Memory B cell (primary cell): ENCODE measurements at regions not wholly inside any gene's neighbourhood (a gene's known extent, or its start where the extent isn't known, plus 50 kb on each side); places are given as distances from the start of the nearest gene placed in this dataset.
A peak's percentile ranks its signal among the peaks of the same experiment; 100 is the strongest.
"Not testable (repeated sequence)": the region's sequence is repeated elsewhere in the genome, so short reads cannot be mapped to it uniquely, and the experiment has no call there.

Experiments used
- ATAC-seq: fragments of 150-1000 bp; cut with Tn5 transposase; 2 replicates; pipeline ENCODE4 v1.10.0; 2021; ENCODE audit warnings: low read depth, mild to moderate bottlenecking, moderate library complexity
- DNase-seq, 2 donors: peaks; one replicate each; pipeline ENCODE4 v3.0.0; 2022; ENCODE audit warnings: low spot score in 2 of 2
- H3K27ac Mint-ChIP-seq: one replicate; pipeline ENCODE4 v1.8.0; 2022; ENCODE audit warnings: mild to moderate bottlenecking, moderate library complexity, mixed read lengths
- H3K27me3 Mint-ChIP-seq: one replicate; pipeline ENCODE4 v1.8.0; 2022; ENCODE audit warnings: mixed read lengths
- H3K36me3 Mint-ChIP-seq: one replicate; pipeline ENCODE4 v1.8.0; 2022; ENCODE audit warnings: mild to moderate bottlenecking, mixed read lengths
- H3K4me1 Mint-ChIP-seq: one replicate; pipeline ENCODE4 v1.8.0; 2022; ENCODE audit warnings: mixed read lengths
- H3K4me3 Mint-ChIP-seq: one replicate; pipeline ENCODE4 v1.8.0; 2022; ENCODE audit warnings: mild to moderate bottlenecking, moderate library complexity, mixed read lengths
- H3K9me3 Mint-ChIP-seq: one replicate; pipeline ENCODE4 v1.8.0; 2022; ENCODE audit warnings: mixed read lengths

DNA sequence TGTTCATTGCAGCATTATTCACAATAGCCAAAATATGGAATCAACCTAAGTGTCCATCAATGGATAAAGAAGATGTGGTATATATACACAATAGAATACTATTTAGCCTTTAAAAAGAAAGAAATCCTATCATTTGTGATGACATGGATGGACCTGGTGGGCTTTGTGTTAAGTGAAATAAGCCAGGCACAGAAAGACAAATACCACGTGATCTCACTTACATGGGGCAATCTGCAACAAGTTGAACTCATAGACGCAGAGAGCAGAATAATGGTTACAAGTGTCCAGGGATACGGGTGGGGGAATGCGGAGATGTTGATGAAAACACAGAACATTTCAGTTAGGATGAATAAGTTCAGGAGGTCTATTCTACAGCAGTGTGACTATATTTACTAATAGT is 66.4 kb upstream of the ALDH1B1 start:
- Mint-ChIP-seq H3K4me1 (no peaks in the 10 kb centered on the region), H3K27me3 (peaks cover 6% of the 10 kb centered on the region), H3K27ac (no peak overlapping the region), H3K36me3 (no peaks in the 10 kb centered on the region), H3K9me3 (peaks cover 2% of the 10 kb centered on the region), H3K4me3 (no peak overlapping the region)
- DNase-seq (no peak), ATAC-seq (no peak)

DNA sequence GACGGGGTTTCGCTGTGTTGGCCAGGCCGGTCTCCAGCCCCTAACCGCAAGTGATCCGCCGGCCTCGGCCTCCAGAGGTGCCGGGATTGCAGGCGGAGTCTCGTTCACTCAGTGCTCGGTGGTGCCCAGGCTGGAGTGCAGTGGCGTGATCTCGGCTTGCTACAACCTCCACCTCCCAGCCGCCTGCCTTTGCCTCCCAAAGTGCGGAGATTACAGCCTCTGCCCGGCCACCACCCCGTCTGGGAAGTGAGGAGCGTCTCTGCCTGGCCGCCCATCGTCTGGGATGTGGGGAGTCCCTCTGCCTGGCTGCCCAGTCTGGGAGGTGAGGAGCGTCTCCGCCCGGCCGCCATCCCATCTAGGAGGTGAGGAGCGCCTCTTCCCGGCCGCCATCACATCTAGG is 68.3 kb upstream of the ALDH1B1 start:
- not testable (repeated sequence) for H3K36me3 Mint-ChIP-seq, H3K27ac Mint-ChIP-seq, DNase-seq, H3K27me3 Mint-ChIP-seq, ATAC-seq, H3K9me3 Mint-ChIP-seq, H3K4me1 Mint-ChIP-seq, H3K4me3 Mint-ChIP-seq

DNA sequence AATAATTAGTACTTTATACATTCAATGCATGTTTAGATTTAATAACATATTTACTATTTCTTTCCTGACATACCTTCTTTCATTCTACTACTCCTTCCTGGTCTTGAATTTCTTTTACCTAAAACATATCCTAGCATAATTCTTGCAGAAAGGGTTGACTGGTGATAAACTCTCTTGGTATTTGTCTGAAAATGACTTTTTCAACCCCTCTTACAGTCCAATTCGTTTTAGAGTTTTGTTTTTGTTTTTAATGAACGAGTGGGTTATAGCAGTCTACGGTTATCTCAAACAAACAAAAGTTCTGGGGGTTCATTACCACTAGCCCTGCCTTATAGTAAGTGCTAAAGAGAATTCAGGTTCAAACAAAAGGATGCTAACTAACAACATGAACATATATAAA is 69.6 kb upstream of the ALDH1B1 start:
- H3K36me3 Mint-ChIP-seq, result no peaks in the 10 kb centered on the region
- no peak for ATAC-seq
- H3K4me1 Mint-ChIP-seq, result peaks cover 9% of the 10 kb centered on the region
- no peak for DNase-seq
- peaks cover 2% of the 10 kb centered on the region for H3K9me3 Mint-ChIP-seq
- H3K27ac Mint-ChIP-seq, result no peak overlapping the region
- H3K27me3 Mint-ChIP-seq, result peaks cover 6% of the 10 kb centered on the region
- no peak overlapping the region for H3K4me3 Mint-ChIP-seq

DNA sequence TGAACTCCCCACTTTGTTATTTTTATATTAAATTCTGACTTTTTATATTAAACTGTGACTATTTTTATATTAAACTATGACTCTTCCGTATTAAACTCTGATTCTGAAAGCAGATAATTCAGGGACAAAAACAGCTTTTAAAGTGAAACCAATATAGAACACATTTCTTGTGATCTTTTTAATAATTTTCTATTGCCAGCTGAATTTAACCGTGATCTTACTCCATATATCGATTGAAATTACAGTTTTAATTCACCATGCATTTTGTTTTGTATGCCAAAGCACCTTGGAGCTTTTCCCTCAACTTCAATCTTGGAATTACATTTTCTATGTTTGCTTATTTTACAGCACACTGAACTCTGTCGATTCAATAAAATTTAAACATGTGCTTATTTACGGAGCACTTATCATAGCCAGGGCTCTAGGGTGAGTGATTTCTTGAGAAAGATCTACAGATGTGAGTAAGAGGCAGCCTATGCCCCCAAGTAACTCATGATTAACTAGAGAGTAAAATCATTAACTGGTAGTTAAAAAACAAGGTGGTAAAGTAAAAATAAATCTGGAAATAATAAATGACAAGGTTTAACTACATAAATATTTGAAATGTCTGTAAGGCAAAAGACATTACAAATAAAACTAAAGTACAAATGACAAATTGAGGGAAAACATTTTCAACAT is 72.9 kb upstream of the ALDH1B1 start:
- Mint-ChIP-seq H3K27ac (no peak overlapping the region), H3K36me3 (no peaks in the 10 kb centered on the region), H3K4me1 (peaks cover 9% of the 10 kb centered on the region), H3K4me3 (no peak overlapping the region), H3K9me3 (peaks cover 2% of the 10 kb centered on the region), H3K27me3 (peaks cover 2% of the 10 kb centered on the region)
- DNase-seq (no peak), ATAC-seq (no peak)

DNA sequence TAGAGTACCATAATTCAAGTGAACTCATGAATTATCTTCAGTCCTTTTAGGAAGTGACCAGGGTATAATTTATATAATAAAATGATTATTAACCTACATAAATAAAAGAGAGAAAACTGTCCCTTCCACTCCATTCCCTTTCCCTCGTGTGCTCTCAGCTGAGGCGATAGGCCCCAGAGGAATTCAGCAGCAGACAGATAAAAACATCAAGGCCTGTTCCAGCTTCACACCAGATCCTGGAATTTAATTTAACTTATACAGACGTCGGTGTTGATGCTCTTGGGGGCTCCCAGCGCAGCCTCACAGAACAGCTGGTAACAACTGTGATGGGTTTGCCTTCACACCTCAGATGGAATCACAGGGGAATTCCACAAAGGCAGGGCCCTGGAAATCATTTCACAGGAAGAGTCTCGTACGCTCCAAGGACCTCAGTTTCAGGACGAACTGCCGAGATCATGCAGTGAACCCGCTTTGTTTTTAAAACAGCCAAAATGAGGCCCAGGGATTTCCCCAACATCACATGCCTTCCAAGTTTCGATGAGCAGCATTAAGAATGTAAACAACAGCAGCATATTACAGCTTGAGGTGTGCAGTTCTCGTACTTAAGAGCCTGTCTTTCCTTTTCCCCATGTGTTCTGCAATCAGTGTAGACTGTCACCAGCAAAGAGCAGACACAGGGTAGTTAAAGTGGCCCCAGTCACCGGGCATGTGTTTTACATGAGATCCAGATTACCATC is 73.6 kb upstream of the ALDH1B1 start:
- peak overlapping the region; percentile 81 for H3K27ac Mint-ChIP-seq
- DNase-seq (peak; percentile 14 to 18), ATAC-seq (peak; percentile 87)
- peaks cover 11% of the 10 kb centered on the region for H3K4me1 Mint-ChIP-seq
- peaks cover 2% of the 10 kb centered on the region for H3K9me3 Mint-ChIP-seq
- peaks cover 5% of the 10 kb centered on the region for H3K27me3 Mint-ChIP-seq
- peaks cover 3% of the 10 kb centered on the region for H3K36me3 Mint-ChIP-seq
- H3K4me3 Mint-ChIP-seq, result no peak overlapping the region

DNA sequence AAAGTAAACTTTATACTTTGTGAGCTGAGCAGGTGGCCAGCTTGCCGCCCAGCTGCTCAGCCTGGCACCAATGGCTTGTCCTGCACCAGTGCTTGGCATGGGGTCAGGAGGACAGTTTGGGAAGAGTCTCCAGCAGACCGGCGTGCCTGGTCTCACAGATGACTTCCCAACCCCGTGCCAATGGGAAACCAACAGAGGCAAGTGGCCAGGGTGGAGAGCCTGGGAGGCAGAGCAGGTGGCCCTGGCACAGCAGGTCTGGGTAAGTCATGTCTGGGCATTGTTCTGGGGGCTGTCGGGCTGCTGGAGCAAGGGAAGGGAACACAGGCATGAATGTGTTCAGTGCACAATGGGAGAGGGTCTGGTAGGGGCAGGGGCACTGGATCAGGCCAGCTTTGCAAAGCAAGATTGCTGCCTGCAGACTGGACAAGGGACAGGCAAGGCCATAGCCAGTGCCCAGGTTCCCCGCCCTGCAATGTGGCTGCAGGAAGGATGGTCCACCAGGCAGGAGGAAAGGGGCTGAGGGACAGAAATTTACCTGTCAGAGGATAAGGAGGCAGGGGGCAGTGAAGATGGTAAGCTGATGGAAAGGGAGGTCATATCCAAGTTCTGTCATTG is 76.2 kb upstream of the ALDH1B1 start:
- ATAC-seq (no peak), DNase-seq (no peak)
- no peak overlapping the region for H3K4me3 Mint-ChIP-seq
- H3K27me3 Mint-ChIP-seq, result peaks cover 15% of the 10 kb centered on the region
- H3K27ac Mint-ChIP-seq, result no peak overlapping the region
- peaks cover 11% of the 10 kb centered on the region for H3K4me1 Mint-ChIP-seq
- no peaks in the 10 kb centered on the region for H3K9me3 Mint-ChIP-seq
- peaks cover 3% of the 10 kb centered on the region for H3K36me3 Mint-ChIP-seq

DNA sequence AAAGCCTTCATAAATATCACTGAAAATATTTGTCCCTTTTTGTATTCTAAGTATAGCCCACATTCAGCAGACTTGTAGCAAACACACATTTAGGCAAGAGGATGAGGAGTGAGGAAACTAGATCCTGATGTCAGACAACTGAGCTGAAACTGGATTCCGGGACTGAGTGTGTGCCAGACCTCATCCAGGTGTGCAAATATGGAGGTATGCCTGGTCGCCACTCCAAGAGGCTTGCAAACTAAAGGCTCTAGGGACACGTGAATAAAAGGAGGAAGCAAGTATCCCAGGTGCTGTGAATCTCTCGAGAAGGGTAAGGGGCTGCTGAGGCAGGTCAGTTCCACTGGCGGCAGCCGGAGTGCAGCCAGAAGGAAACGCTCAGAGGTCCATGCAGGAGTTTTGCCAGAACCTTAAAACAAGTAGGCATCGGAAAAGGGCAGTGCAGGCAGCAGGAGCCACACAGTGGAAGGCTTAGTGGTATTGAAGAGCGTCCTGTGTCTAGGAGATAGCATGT is 77.4 kb upstream of the ALDH1B1 start:
- no peak for ATAC-seq

DNA sequence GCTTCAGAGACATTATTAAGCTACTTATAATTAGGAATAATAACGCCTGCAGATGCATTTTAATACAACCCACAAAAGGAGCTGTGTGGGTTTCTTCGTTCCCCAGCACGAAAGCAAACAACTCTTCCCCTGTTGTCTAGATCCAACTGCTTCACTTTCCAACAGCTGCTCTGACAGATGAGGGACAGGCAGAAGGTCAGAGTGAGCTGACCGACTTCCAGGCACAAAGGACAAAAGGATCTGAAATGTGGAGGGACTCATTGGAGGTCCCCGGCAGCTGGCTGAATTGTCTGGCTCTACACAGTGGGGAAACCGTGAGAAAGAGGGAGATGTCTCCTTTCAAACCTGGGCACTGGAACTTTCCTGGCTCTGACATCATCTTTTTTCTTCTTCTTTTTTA is 79.1 kb upstream of the ALDH1B1 start:
- H3K27me3 Mint-ChIP-seq, result peaks cover 17% of the 10 kb centered on the region
- ATAC-seq (no peak), DNase-seq (no peak)
- H3K4me1 Mint-ChIP-seq, result peaks cover 6% of the 10 kb centered on the region
- H3K36me3 Mint-ChIP-seq, result peaks cover 3% of the 10 kb centered on the region
- no peak overlapping the region for H3K27ac Mint-ChIP-seq
- H3K9me3 Mint-ChIP-seq, result no peaks in the 10 kb centered on the region
- no peak overlapping the region for H3K4me3 Mint-ChIP-seq

More for the DNA sequence above, 77.4 kb upstream of the ALDH1B1 start:
- peaks cover 3% of the 10 kb centered on the region for H3K36me3 Mint-ChIP-seq
- peaks cover 13% of the 10 kb centered on the region for H3K4me1 Mint-ChIP-seq
- H3K4me3 Mint-ChIP-seq, result no peak overlapping the region
- H3K9me3 Mint-ChIP-seq, result no peaks in the 10 kb centered on the region
- H3K27me3 Mint-ChIP-seq, result peaks cover 15% of the 10 kb centered on the region
- DNase-seq, result no peak
- no peak overlapping the region for H3K27ac Mint-ChIP-seq

DNA sequence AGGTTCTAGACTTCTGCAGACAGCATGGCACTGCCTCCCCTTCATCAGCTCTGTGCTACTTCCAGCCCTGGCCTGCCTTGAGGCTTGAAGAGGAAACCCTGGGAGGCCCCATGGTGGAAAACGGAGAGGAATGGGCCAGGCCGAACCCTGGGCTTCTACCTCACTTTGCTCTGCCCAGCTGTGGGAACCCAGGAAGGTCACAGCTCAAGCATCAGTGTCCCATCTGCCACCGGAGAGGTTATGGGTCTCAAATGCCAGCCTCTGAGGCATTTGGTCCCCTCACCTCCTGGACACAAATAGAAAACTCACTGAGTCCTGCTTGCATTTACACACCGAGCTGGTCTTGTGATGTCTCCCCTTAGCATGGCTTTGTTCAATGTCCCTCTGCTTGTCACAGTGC is 80.1 kb upstream of the ALDH1B1 start:
- H3K4me3 Mint-ChIP-seq, result no peak overlapping the region
- peaks cover 17% of the 10 kb centered on the region for H3K27me3 Mint-ChIP-seq
- peaks cover 5% of the 10 kb centered on the region for H3K4me1 Mint-ChIP-seq
- no peak overlapping the region for H3K27ac Mint-ChIP-seq
- ATAC-seq (no peak), DNase-seq (no peak)
- peaks cover 3% of the 10 kb centered on the region for H3K36me3 Mint-ChIP-seq
- no peaks in the 10 kb centered on the region for H3K9me3 Mint-ChIP-seq

DNA sequence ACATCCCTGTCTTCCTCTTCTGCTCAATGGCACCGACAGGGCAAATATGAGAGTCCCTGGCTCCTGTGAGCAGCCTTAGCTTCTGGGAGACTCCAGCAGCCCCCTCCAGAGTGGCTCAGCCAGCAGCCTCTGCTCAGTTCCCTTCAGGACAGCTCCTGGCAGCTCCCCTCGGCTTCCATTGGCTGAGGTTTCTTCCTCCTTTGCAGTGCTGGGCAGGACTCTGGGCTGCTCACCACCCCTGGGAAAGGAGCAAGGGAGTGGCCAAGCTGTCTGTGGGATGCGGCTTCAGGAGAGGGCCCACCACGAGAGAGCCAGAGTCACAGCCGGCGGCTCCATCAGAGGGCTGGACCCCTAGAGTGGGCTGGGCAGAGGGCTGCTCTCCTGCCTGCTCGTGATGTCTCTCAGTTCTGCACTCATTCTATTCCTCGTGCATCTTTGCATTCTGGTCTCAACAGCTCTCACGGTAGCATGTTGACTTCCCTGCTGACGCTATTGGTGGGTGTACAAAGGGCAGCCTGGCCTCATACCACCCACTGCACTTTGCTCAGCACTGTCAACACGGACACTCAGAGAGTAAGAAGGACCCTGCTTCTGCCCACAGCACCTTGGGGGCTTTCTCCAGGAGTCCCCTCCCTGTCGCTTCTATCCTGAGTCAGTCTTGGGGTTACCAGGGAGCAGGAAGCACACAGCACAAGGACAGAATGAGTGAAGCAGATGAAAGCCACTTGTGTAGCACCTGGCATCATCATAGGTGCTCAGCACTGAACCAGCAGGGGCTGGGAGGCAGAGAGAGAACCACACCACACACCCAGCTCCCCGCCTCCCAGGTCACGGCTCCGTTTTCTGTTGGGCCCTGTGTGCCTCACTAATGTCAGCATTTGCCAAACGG is 80.9 kb upstream of the ALDH1B1 start:
- H3K36me3 Mint-ChIP-seq, result peaks cover 3% of the 10 kb centered on the region
- no peak overlapping the region for H3K4me3 Mint-ChIP-seq
- ATAC-seq, result no peak
- H3K9me3 Mint-ChIP-seq, result no peaks in the 10 kb centered on the region
- peaks cover 17% of the 10 kb centered on the region for H3K27me3 Mint-ChIP-seq
- peaks cover 5% of the 10 kb centered on the region for H3K4me1 Mint-ChIP-seq
- H3K27ac Mint-ChIP-seq, result no peak overlapping the region
- no peak for DNase-seq

DNA sequence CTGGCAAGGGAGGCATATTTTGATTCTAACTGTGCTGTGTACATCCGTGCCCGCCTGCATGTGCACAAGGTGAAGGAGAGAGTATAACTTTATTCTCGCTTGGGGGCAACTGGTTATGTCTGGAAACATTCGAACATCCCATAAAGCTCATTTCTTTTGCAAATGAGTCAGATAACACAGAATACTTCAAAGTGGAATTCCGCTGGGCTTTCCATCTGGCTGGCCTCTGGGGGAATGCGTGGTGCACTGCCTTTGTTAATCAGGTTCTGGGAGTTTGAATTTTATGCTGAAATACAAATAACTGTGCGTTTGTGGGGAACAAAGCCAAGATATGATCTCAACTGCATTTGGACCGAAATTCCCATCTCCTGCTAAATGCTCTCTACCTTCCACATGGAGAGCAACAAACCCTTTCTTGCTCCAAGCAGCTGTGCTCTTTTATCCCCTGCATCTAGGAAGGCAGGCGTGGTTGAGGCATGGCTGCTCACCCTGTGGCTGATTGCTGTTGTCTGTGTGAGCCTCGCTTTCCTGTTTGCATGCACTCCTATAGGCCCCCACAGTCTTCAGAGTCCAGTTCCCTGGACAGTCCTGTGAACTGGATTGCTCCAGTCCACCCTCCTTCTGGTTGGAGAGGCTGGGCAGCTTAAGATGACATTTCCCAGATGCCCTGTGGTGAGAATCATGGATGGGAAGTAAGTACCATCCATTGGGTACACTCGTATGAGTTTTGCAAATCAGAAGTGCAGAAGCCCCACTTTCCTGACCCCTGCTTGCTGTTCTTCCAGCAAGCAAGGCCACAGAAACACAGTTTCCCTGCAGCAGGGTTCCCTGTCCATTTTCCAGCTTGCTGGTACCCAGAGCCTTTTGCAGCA is 82.9 kb upstream of the ALDH1B1 start:
- Mint-ChIP-seq H3K36me3 (peaks cover 2% of the 10 kb centered on the region), H3K4me1 (peaks cover 4% of the 10 kb centered on the region), H3K9me3 (no peaks in the 10 kb centered on the region), H3K4me3 (no peak overlapping the region), H3K27me3 (peaks cover 19% of the 10 kb centered on the region), H3K27ac (no peak overlapping the region)
- DNase-seq, result no peak
- ATAC-seq, result no peak

DNA sequence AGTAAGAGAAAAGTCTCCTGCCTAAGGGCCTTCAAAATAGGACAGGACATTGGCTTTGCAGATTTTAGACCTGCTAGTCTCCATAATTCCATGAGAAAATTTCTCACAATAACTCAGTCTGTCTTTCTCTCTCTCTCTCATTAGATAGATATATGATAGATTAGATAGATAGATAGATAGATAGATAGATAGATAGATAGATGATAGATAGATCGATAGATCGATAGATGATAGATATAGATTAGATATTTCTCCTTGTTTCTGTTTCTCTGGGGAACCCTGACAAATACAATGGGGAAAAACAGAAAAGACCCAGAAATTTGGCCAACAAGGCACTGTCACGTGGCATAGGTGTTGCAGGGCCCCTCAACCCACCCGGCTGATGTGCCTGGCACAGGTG is 84.4 kb upstream of the ALDH1B1 start:
- Mint-ChIP-seq H3K36me3 (no peaks in the 10 kb centered on the region), H3K27me3 (peaks cover 13% of the 10 kb centered on the region), H3K4me3 (no peak overlapping the region), H3K4me1 (peaks cover 2% of the 10 kb centered on the region), H3K27ac (no peak overlapping the region), H3K9me3 (no peaks in the 10 kb centered on the region)
- ATAC-seq, result no peak
- DNase-seq, result no peak

DNA sequence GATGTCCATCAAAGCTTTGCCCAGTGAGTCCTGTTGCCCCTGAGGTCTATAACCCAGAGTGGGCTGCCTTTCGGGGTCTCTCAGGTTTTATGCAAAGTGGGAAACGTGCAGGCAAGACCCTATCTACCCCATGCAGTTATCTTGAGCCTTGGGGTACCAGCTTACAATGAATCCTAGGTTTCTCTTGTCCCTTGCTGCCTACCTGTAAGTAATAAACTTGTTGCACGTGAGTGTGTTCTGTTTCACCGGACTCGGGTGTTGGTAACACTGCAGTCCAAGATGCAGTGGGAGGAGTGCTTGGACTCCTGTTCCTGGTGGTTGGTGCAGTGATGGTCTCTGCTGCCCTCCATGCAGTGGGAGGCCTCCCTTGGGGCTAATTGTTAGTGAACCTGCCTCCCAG is 85.6 kb upstream of the ALDH1B1 start:
- Mint-ChIP-seq H3K9me3 (no peaks in the 10 kb centered on the region), H3K4me1 (peaks cover 2% of the 10 kb centered on the region), H3K36me3 (no peaks in the 10 kb centered on the region), H3K27me3 (peaks cover 10% of the 10 kb centered on the region), H3K27ac (no peak overlapping the region), H3K4me3 (no peak overlapping the region)
- DNase-seq, result no peak
- ATAC-seq, result no peak
